ENCODE measurements at regions not wholly inside any gene's neighbourhood (a gene's known extent, or its start where the extent isn't known, plus 50 kb on each side); places are given as distances from the start of the nearest gene placed in this dataset.

GRCh38 chr14:44652640-44653039, 145.6 kb upstream of the FSCB start:
- DNase-seq (ENCODE audit: low read depth), result no peak
- no peak overlapping the region for H3K4me3 ChIP-seq (ENCODE audit: low read depth, low read length)
- TF ChIP-seq, protein P1, sequence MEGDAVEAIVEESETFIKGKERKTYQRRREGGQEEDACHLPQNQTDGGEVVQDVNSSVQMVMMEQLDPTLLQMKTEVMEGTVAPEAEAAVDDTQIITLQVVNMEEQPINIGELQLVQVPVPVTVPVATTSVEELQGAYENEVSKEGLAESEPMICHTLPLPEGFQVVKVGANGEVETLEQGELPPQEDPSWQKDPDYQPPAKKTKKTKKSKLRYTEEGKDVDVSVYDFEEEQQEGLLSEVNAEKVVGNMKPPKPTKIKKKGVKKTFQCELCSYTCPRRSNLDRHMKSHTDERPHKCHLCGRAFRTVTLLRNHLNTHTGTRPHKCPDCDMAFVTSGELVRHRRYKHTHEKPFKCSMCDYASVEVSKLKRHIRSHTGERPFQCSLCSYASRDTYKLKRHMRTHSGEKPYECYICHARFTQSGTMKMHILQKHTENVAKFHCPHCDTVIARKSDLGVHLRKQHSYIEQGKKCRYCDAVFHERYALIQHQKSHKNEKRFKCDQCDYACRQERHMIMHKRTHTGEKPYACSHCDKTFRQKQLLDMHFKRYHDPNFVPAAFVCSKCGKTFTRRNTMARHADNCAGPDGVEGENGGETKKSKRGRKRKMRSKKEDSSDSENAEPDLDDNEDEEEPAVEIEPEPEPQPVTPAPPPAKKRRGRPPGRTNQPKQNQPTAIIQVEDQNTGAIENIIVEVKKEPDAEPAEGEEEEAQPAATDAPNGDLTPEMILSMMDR (IDR thresholded peaks at IDR 0.05; ENCODE audit: low read depth, low read length, missing control alignments), result no peak

DNA sequence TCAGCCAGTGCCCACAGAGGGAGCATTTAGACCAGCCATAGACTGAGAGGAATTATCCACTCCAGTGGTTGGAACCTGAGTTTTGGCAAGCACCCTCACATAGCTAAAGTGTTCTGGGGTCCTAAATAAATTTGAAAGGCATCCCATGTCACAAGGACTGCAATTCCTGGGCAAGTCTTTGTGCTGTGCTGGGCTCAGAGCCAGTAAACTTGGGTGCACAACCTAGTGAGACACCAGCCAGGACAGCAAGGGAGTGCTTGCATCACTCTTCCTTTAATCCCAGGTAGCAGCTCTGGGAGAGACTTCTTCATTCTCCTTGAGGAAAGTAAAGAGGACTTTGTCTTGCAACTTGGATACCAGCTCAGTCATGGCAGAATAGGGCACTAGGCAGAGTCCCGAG, 142.0 kb upstream of the FSCB start:
- no peak for DNase-seq (ENCODE audit: low read depth)
- TF ChIP-seq, protein P1 (IDR thresholded peaks at IDR 0.05; ENCODE audit: low read depth, low read length, missing control alignments), result no peak
- no peak overlapping the region for H3K4me3 ChIP-seq (ENCODE audit: low read depth, low read length)

DNA sequence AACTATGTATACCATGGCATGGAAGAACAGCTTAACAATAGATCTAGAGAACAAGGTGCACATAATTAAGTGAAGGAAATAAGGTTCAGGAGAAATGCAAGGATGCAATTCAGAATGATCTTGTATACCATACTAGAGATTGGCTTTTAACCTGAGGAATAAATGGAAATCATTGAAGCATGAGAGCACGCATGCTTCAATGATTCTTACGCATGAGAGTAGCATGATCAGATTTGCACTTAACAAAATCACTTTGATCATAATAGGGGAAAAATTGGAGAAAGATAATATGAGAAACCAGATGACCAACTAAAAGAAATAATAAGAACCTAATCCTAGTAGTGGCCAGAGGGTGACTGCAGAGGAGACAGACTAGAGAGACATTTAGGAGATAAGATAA, 133.3 kb upstream of the FSCB start:
- DNase-seq (ENCODE audit: low read depth), result no peak
- H3K4me3 ChIP-seq (ENCODE audit: low read depth, low read length), result no peak overlapping the region
- TF ChIP-seq, protein P1 (IDR thresholded peaks at IDR 0.05; ENCODE audit: low read depth, low read length, missing control alignments), result no peak

GRCh38 chr14:44639781-44640385, 132.8 kb upstream of the FSCB start:
- no peak overlapping the region for H3K4me3 ChIP-seq (ENCODE audit: low read depth, low read length)
- TF ChIP-seq, protein P1 (IDR thresholded peaks at IDR 0.05; ENCODE audit: low read depth, low read length, missing control alignments), result no peak
- DNase-seq (ENCODE audit: low read depth), result no peak

GRCh38 chr14:44634692-44635091, 127.6 kb upstream of the FSCB start:
- no peak for DNase-seq (ENCODE audit: low read depth)
- no peak overlapping the region for H3K4me3 ChIP-seq (ENCODE audit: low read depth, low read length)
- TF ChIP-seq, protein P1 (IDR thresholded peaks at IDR 0.05; ENCODE audit: low read depth, low read length, missing control alignments), result no peak

DNA sequence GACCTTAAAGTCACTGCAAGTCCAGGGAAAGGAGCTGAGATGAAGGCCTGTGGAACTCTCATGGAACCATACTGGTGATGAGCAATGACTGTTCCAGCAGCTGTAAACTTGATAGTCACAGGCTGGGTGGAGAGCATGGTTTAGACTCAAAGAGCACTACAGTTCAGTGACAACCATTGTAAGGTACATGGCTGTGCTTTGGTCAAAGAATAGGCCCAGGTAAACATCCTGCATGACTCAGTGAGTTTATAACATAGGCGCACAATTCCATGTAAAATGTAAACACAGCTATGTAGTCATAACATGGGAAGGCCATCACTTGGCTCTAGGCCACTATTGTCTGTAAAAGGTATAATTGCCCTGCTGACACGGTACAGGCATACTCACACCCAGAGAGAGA, 119.3 kb upstream of the FSCB start:
- no peak overlapping the region for H3K4me3 ChIP-seq (ENCODE audit: low read depth, low read length)
- DNase-seq (ENCODE audit: low read depth), result no peak
- TF ChIP-seq, protein P1 (IDR thresholded peaks at IDR 0.05; ENCODE audit: low read depth, low read length, missing control alignments), result no peak

DNA sequence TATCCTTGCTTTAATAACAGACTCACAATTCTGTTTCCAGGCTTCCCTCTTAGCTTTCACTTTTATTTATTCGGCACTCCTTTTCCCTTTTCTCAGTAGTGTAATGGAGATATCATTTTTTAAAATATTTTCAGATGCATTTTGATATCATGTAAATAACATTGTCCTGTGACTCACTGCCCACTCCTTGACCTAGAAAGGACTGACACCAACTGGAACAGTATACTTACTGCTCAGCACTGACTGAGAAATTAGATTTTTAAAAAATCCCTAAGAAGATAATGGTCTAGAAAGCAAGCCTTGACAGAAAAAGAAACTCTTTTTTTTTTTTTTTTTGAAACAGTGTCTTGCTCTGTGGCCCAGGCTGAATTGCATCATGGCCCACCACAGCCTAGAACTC, 118.0 kb upstream of the FSCB start:
- no peak overlapping the region for H3K4me3 ChIP-seq (ENCODE audit: low read depth, low read length)
- no peak for DNase-seq (ENCODE audit: low read depth)
- TF ChIP-seq, protein P1 (IDR thresholded peaks at IDR 0.05; ENCODE audit: low read depth, low read length, missing control alignments), result no peak

Measured in GM12864 (cell line).